ENCODE measurements at regions not wholly inside any gene's neighbourhood (a gene's known extent, or its start where the extent isn't known, plus 50 kb on each side); places are given as distances from the start of the nearest gene placed in this dataset.

DNA sequence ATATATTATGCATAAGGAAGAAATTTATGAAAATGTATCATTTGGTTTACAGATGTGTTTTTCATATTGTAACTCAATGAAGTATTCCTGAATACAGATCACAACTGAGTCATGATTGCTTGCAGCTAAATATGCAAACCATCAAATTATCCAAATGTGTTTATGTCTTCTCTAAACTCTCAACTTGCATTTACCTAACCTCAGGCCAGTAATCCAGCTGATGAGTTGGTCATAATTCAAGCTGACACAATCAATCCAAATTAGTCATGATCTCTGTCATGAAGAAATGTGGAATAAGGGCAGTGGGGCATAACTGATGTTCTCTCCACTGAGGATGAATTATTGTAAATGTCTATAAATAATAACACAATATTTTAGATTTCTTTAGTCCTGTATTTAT lies 104.8 kb upstream of the CNTN1 start:
- TF ChIP-seq, protein P1, sequence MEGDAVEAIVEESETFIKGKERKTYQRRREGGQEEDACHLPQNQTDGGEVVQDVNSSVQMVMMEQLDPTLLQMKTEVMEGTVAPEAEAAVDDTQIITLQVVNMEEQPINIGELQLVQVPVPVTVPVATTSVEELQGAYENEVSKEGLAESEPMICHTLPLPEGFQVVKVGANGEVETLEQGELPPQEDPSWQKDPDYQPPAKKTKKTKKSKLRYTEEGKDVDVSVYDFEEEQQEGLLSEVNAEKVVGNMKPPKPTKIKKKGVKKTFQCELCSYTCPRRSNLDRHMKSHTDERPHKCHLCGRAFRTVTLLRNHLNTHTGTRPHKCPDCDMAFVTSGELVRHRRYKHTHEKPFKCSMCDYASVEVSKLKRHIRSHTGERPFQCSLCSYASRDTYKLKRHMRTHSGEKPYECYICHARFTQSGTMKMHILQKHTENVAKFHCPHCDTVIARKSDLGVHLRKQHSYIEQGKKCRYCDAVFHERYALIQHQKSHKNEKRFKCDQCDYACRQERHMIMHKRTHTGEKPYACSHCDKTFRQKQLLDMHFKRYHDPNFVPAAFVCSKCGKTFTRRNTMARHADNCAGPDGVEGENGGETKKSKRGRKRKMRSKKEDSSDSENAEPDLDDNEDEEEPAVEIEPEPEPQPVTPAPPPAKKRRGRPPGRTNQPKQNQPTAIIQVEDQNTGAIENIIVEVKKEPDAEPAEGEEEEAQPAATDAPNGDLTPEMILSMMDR (IDR thresholded peaks at IDR 0.05; ENCODE audit: poor library complexity), result no peak
- TF ChIP-seq EZH2 (IDR thresholded peaks at IDR 0.05; ENCODE audit: borderline replicate concordance), result no peak
